ENCODE measurements at regions not wholly inside any gene's neighbourhood (a gene's known extent, or its start where the extent isn't known, plus 50 kb on each side); places are given as distances from the start of the nearest gene placed in this dataset.

DNA sequence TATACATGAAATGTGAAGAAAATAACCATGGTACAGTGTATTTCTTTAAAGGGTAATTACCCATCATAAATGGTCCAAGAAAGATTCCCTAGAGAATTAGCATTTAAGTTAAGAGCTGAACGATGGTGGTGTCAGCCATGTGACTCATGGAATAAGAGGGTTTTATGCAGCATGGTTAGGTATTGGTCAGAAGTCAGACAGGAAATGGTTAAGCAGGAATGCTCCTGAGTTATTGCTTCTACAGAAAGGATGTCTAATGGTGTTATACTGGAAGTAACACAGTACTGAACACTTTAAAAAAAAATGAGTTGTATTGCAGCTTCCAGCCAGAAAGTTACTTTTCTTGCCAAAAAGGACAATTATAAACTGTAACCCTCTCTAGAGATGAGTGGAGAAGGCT lies 72.7 kb upstream of the UBE2E3 start:
- no peaks in the 10 kb centered on the region for H3K27me3 ChIP-seq (ENCODE audit: control insufficient read depth, insufficient read depth, low read length)
- no peak overlapping the region for H3K4me3 ChIP-seq (ENCODE audit: low read depth, low read length)
- no peak overlapping the region for H3K27ac ChIP-seq
- H3K4me2 ChIP-seq (ENCODE audit: low read length) = no peak overlapping the region
- no peaks in the 10 kb centered on the region for H3K36me3 ChIP-seq (ENCODE audit: control insufficient read depth, insufficient read depth, low read length)
- H3K4me1 ChIP-seq = no peaks in the 10 kb centered on the region
- H3K9me3 ChIP-seq (ENCODE audit: control insufficient read depth, low read length) = no peaks in the 10 kb centered on the region
- H2AFZ ChIP-seq = no peak overlapping the region
- H3K9ac ChIP-seq = no peak overlapping the region
- TF ChIP-seq, protein P1, sequence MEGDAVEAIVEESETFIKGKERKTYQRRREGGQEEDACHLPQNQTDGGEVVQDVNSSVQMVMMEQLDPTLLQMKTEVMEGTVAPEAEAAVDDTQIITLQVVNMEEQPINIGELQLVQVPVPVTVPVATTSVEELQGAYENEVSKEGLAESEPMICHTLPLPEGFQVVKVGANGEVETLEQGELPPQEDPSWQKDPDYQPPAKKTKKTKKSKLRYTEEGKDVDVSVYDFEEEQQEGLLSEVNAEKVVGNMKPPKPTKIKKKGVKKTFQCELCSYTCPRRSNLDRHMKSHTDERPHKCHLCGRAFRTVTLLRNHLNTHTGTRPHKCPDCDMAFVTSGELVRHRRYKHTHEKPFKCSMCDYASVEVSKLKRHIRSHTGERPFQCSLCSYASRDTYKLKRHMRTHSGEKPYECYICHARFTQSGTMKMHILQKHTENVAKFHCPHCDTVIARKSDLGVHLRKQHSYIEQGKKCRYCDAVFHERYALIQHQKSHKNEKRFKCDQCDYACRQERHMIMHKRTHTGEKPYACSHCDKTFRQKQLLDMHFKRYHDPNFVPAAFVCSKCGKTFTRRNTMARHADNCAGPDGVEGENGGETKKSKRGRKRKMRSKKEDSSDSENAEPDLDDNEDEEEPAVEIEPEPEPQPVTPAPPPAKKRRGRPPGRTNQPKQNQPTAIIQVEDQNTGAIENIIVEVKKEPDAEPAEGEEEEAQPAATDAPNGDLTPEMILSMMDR (IDR thresholded peaks at IDR 0.05) = no peak
- H3K79me2 ChIP-seq = no peaks in the 10 kb centered on the region

DNA sequence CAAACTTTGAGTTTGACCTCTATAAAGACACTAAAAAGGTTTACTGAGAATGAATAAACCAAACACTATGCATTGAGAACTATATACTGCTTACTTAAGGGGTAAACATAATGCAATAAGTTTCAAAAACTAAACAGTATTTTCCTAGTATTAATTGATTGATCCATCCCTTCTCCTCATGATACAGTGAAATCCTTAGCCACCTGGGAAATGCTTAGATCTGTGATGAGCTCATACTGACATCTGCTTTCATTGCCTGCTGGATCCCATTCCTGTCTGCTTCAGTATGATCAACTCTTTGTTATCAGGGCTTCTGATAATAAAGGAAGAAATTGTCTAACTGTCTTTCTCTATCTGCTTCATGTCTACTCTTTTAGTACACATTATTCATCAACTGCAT lies 74.9 kb upstream of the UBE2E3 start:
- Histone ChIP-seq H3K27ac (no peak overlapping the region), H3K27me3 (ENCODE audit: control insufficient read depth, insufficient read depth, low read length) (no peaks in the 10 kb centered on the region), H3K36me3 (ENCODE audit: control insufficient read depth, insufficient read depth, low read length) (no peaks in the 10 kb centered on the region), H3K4me3 (ENCODE audit: low read depth, low read length) (no peak overlapping the region), H3K4me2 (ENCODE audit: low read length) (no peak overlapping the region), H3K79me2 (no peaks in the 10 kb centered on the region), H2AFZ (no peak overlapping the region), H3K9me3 (ENCODE audit: control insufficient read depth, low read length) (no peaks in the 10 kb centered on the region), H3K9ac (no peak overlapping the region), H3K4me1 (no peaks in the 10 kb centered on the region)
- TF ChIP-seq, protein P1 (IDR thresholded peaks at IDR 0.05) = no peak

DNA sequence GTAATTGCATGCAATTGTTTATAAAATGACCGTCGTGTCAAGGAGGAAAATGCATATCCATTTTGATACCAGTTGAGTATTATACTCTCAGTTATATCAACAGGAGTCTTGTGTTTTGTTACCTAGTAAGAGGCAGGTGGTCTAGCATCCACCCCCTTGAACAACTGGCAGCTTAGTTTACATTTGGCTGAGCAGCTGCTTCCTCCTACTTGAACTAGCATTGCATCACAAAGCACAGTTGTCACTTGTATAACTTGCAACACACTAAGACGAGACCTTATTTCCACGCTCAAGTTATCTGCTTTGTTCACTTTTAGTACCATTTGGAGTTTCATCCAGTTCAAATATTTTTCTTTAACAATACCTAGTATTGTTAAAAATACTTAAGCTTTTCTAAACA lies 75.4 kb upstream of the UBE2E3 start:
- H3K4me2 ChIP-seq (ENCODE audit: low read length) = no peak overlapping the region
- no peak overlapping the region for H2AFZ ChIP-seq
- no peaks in the 10 kb centered on the region for H3K79me2 ChIP-seq
- no peak overlapping the region for H3K27ac ChIP-seq
- no peak overlapping the region for H3K9ac ChIP-seq
- no peaks in the 10 kb centered on the region for H3K36me3 ChIP-seq (ENCODE audit: control insufficient read depth, insufficient read depth, low read length)
- TF ChIP-seq, protein P1 (IDR thresholded peaks at IDR 0.05) = no peak
- H3K4me1 ChIP-seq = no peaks in the 10 kb centered on the region
- no peaks in the 10 kb centered on the region for H3K9me3 ChIP-seq (ENCODE audit: control insufficient read depth, low read length)
- no peaks in the 10 kb centered on the region for H3K27me3 ChIP-seq (ENCODE audit: control insufficient read depth, insufficient read depth, low read length)
- no peak overlapping the region for H3K4me3 ChIP-seq (ENCODE audit: low read depth, low read length)

DNA sequence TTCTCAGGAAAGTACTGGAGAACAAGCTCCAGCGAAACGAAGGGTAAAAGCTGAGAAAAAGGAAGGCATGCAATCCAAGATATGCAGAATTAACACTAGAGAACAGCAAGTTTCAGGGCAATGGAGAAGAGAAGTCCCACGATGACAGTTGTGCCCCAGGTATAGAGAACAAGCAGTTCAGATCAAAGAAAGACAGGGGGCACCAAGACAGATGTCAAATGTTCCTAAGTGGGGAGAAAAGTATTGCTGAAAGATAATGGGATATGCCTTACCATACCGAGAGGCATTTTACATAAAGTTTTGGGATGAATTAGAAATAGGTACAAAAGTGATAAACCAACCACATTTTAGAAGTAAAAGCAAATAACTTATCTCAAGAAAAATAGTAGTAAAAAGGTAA lies 79.1 kb upstream of the UBE2E3 start:
- Histone ChIP-seq H3K4me2 (ENCODE audit: low read length) (no peak overlapping the region), H3K9me3 (ENCODE audit: control insufficient read depth, low read length) (no peaks in the 10 kb centered on the region), H3K27ac (no peak overlapping the region), H3K9ac (no peak overlapping the region), H3K27me3 (ENCODE audit: control insufficient read depth, insufficient read depth, low read length) (no peaks in the 10 kb centered on the region), H2AFZ (no peak overlapping the region), H3K36me3 (ENCODE audit: control insufficient read depth, insufficient read depth, low read length) (no peaks in the 10 kb centered on the region), H3K4me3 (ENCODE audit: low read depth, low read length) (no peak overlapping the region), H3K79me2 (no peaks in the 10 kb centered on the region), H3K4me1 (no peaks in the 10 kb centered on the region)
- TF ChIP-seq, protein P1 (IDR thresholded peaks at IDR 0.05) = no peak

DNA sequence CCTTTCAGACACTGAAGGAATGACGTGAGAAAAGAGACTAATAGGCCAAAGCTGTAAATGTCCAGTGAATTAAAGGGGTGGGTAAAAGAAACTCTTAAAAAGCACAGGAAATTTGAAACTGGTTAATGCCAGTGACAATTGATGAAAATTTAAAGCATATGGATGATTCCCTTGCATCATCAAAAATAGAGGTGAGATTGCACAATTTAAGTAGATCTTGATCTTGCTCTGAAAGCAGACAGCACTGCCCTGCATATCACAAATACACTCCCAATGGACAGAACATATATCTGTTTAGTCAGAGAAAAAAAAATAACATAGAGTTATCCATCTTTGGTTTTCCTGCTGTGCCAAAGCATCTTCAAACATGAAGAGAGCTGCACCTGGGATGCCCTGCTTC lies 86.7 kb upstream of the UBE2E3 start:
- Histone ChIP-seq H3K9me3 (ENCODE audit: control insufficient read depth, low read length) (no peaks in the 10 kb centered on the region), H3K27me3 (ENCODE audit: control insufficient read depth, insufficient read depth, low read length) (no peaks in the 10 kb centered on the region), H3K4me2 (ENCODE audit: low read length) (no peak overlapping the region), H2AFZ (no peak overlapping the region), H3K27ac (no peak overlapping the region), H3K4me1 (no peaks in the 10 kb centered on the region), H3K9ac (no peak overlapping the region), H3K4me3 (ENCODE audit: low read depth, low read length) (no peak overlapping the region), H3K79me2 (no peaks in the 10 kb centered on the region), H3K36me3 (ENCODE audit: control insufficient read depth, insufficient read depth, low read length) (no peaks in the 10 kb centered on the region)
- TF ChIP-seq, protein P1 (IDR thresholded peaks at IDR 0.05) = no peak

Measured in parathyroid adenoma (tissue), 2 donors.